HG02870 (cell line): ENCODE measurements at regions not wholly inside any gene's neighbourhood (a gene's known extent, or its start where the extent isn't known, plus 50 kb on each side); places are given as distances from the start of the nearest gene placed in this dataset.

Experiments
- ATAC-seq: cut with Tn5 transposase; IDR thresholded peaks from one replicate; pipeline ENCODE4 v1.9.1; 2021; ENCODE audit warnings: mild to moderate bottlenecking, moderate library complexity; ENCODE audit not compliant: unreplicated experiment

DNA sequence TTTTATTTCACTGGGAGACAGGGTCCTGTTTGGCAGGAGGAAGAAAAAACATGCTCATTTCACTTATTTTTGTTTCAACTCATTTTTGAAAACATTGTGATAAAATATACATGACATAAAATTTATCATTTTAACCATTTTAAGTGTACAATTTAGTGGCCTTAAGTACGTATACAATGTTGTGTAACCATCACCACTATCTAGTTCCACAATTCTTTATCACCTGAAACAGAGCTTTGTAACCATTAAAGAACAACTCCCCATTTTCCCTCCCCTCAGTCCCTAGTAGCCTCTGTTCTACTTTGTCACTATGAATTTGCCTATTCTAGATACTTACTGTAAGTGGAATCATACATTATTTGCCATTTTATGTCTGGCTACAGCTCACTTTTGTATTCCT is 143.8 kb downstream of the GPAT3 start:
- ATAC-seq, result no peak

DNA sequence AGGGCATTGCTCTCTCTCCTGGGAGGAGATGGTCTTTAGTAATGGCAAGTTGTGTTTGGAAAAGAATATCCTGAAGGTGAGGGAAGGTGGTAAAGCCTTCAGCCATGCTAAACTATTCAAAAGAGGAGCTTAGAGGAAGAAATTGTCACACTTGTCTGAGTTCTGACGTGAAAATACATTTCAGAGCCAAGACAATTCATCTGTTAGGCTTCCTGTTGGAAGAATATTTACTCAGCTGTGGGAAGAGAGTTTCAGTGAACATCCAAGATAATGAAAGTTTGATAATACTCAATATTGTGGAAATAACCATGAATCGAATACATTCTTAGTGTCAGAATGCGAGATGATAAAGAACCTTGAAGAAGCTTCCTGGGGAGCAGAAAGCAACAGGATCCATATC is 143.3 kb downstream of the GPAT3 start:
- no peak for ATAC-seq

DNA sequence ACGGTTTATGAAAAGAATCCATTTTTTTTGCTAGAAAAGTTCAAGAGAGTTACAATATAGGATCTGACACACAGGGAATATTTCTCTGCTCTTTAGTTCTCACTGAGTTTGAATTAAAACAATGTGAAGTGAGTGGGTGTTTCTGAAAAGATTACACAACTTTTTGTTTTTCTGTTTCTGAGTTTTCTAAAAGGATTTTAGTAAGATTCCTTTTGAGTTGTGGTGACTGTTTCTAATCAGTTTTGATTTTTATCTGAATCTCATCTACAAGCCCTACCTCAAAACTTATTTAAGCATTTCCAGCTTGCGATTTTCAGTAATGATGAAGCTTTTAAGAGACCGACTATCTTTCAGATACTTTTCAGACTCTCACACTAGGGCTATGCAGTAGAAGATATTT is 141.7 kb downstream of the GPAT3 start:
- ATAC-seq, result no peak

DNA sequence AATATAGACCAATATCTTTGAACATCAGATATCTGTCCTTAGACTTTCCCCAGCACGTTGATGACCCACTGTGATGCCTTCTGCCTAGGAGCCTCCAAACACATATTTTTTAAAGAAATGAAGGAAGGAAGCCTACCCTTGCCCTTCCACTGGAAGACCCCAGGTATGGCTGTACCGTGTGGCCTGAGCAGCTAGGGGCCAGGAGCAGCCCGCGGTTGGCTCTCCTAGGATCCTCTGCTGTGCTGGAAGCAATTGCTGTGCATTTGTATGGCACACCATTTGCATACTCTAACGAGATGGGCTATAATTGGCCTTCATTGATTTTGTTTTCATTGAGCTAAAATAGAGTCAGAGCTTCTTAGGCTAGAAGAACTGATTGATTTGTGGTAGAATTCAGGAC is 128.8 kb downstream of the GPAT3 start:
- no peak for ATAC-seq

DNA sequence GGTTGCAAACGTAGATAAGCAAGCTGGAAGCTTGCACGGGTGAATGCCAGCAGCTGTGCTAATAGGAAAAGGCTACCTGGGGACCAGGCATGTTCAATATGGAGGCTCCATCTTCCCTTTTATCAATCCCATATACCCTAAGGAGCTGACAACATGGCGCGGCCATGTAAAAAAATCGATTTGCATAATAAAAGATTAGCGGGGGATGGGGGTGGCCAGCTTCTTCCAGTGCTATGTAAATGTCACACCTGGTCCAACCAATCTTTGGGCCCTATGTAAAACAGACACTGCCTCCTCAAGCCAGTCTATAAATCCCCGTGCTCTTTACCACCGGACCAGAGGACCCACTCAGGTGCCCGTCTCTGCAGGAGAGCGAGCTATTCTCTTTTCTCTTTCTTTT is 128.2 kb downstream of the GPAT3 start:
- ATAC-seq, result no peak

DNA sequence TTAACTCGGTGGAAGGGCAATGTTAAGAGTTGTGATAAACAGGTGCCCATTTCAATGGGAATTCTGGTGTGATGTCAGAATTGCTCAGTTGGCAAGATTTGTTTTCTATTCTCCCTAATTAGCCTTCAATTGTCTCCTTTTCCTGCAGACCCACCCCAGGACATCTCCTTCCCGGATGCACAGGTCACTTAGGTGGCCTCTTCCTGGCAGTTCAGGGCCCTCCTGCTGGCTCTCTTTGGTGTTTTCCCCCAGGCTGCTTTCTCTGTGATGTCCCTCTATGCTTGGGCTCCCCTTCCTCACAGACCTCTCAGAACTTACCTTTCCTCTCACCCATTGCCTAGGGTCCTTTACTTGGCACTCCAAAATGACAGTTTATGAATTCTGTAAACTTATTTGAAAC is 126.3 kb downstream of the GPAT3 start:
- ATAC-seq, result no peak

DNA sequence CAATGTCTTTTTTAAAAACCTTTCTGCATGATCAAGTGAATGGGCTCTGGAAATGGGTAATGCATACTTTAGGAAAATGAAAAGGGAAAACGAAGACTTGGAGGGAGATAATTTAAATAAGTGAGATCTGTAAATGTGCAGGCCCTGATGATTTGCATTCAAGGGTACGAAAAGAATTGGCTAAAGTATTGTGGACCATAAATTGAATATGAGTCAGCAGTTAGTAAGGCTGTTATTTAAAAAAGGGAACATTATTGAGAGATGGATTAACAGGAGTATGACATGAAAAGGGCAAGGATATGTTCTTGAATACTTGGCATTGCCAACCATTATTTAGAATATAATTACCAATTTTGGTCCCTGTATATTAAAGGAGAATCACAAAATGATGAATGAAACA is 125.5 kb downstream of the GPAT3 start:
- ATAC-seq, result no peak

DNA sequence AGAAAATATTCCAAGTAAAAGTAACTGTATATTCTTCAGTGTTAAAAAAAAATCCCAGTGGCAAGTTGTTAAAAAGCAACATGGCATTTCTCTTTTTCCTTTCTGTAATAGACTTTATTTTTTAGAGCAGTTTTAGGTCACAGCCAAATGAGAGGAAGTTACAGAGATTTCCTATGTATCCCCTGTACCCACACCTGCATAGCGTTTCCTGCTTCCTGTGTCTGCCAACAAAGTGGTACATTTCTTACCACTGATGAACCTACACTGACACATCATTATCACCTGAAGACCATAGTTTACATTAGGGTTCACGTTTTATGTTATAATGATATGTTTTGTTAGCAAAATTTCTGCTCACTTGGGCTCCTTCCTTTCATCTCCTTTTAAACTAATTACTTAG is 124.7 kb downstream of the GPAT3 start:
- ATAC-seq, result no peak

DNA sequence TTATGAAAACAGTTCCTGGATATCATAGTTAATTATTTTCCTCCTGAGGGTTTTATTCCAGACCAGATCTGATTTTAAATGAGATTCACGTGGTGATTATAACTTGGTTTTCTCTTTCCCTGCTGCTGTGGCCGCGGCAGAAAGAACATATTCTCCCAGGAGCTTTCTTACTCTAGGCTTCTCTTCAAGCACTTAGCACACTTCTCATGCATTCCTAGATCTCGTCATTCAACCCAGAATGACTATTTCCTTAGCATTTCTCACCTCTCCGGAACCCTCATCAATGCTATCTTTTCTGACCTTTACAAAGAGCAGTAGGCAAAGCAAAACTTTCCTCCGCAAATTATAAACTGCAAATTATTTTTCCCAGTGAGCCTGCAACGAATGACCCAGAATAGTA is 122.9 kb downstream of the GPAT3 start:
- no peak for ATAC-seq

DNA sequence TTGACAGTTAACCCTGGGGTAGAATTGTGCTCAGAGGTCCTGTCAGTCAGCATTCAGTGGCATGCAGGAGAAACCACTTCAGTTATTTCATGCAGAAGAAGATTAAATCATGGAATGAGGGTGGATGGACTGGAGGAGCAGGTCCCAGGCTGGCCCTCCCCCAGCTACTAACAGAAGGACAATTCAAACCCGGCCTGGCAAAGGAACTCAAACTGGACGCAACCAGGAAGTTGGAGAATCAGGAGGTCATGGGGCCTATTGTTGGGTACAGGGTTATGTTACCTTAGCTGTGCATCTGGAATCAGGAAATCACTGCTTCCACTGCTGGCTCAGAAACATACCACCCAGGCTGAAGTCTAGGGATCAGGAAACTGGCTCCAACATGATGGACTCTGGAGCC is 121.4 kb downstream of the GPAT3 start:
- no peak for ATAC-seq
